ENCODE measurements at regions not wholly inside any gene's neighbourhood (a gene's known extent, or its start where the extent isn't known, plus 50 kb on each side); places are given as distances from the start of the nearest gene placed in this dataset.
"Not testable (repeated sequence)": the region's sequence is repeated elsewhere in the genome, so short reads cannot be mapped to it uniquely, and the experiment has no call there.

DNA sequence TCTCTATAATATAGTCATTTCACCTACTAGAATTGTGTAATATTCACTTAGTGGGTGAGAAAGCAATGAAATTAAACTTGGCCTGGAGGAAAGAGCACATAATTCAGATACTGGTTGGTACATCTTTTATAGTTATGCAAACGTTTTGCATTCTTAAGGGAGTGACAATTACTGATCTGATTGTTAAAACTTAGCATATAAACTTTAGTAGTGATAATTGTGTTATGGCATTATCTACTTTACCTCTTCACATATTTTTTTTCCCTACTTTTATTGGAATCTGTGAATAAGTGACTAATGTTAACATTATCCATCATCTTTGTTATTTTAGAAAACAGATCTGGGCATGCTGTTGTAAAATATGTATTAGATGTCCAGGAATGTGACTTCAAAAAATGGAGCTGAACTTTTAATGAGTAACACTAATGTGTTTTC, 217.4 kb upstream of the GIMD1 start:
- H3K27ac ChIP-seq, result no peak overlapping the region

DNA sequence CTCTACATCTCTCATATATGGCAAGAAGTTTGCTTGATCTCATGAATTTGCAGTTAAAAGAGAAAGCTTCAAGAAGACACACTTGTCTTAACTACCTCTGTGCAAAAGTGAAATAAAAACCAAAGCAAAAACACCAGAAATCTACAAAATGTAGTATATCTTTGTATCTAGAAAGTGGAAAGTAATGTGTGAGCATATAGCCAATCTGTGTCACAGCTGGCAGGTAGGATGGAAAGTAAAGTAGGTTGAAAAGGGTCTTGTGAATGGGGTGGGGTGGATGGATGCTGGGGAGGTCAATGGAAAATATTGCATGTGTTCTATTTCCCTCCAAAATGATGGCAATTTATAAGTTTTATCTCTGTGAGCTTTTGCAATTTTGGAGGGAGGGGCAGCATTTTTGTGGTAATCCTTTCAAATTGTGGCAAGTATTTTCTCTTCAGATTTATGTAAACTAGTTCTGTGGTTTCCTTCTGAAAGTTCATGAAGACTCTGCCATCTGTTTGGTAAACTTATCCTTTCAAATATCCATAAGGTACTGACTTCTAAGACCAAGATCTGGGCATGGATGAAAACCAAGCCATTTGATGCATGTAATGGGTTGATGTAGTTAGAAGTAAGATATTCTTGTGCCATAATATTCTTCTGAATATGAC, 215.9 kb upstream of the GIMD1 start:
- H3K4me1 ChIP-seq (replicated peaks), result peaks cover 43% of the 10 kb centered on the region
- H3K9me3 ChIP-seq (replicated peaks), result no peaks in the 10 kb centered on the region
- DNase-seq (ENCODE audit: low read depth in 1 of 2, low spot score in 2 of 2), result peak in 1 of 2 experiments; percentile 59
- H3K27ac ChIP-seq, result peak overlapping the region; percentile 92
- H3K27me3 ChIP-seq (replicated peaks), result no peaks in the 10 kb centered on the region
- H3K4me3 ChIP-seq, result no peak overlapping the region
- H3K36me3 ChIP-seq, result no peaks in the 10 kb centered on the region

More for the DNA sequence above, 217.4 kb upstream of the GIMD1 start:
- Histone ChIP-seq H3K4me1 (replicated peaks) (peaks cover 43% of the 10 kb centered on the region), H3K9me3 (replicated peaks) (no peaks in the 10 kb centered on the region), H3K4me3 (no peak overlapping the region), H3K27me3 (replicated peaks) (no peaks in the 10 kb centered on the region), H3K36me3 (no peaks in the 10 kb centered on the region)
- DNase-seq (ENCODE audit: low read depth in 1 of 2, low spot score in 2 of 2), result no peak

DNA sequence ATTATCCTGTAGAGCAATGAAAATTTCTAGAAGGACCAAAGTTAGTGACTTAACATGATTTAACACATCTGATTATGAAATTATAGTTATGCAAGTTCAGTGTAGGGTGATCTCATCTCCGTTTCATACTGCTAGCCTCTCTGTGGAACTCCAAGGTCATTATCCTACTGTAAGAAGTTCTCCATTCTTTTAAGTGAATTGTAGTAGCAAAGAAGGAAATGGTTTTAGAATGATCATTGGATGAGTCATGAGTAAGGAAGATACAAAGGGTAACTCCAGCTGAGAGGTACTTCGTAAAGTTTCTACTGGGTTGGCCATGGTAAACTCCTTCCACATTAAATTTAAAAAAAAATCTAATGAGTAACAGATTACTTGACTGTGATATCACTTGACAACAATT, 215.0 kb upstream of the GIMD1 start:
- Histone ChIP-seq H3K9me3 (replicated peaks) (no peaks in the 10 kb centered on the region), H3K27me3 (replicated peaks) (no peaks in the 10 kb centered on the region), H3K27ac (peak overlapping the region; percentile 92), H3K36me3 (no peaks in the 10 kb centered on the region), H3K4me1 (replicated peaks) (peaks cover 43% of the 10 kb centered on the region), H3K4me3 (no peak overlapping the region)
- DNase-seq (ENCODE audit: low read depth in 1 of 2, low spot score in 2 of 2), result peak in 1 of 2 experiments; percentile 83

DNA sequence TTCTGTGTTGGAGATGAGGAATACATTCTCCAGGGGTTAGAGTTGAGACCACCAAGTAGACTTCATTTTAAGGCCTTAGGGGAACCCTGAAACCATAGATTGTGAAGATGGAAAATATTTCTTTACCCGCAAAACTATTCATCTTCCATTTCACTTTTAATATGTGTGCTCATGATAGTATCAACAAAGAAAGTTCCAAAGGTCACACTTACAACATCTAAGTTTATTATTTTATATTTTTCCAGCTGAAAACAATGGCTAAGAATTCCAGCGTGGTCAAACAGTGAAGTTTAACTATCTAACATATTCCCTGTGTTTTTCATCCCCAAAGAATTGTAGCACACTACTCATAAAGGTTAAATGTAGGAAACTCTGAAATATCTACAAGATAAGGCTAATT, 214.5 kb upstream of the GIMD1 start:
- Histone ChIP-seq H3K27ac (peak overlapping the region; percentile 92), H3K9me3 (replicated peaks) (no peaks in the 10 kb centered on the region), H3K27me3 (replicated peaks) (no peaks in the 10 kb centered on the region), H3K4me1 (replicated peaks) (peaks cover 41% of the 10 kb centered on the region), H3K4me3 (no peak overlapping the region), H3K36me3 (no peaks in the 10 kb centered on the region)
- no peak for DNase-seq (ENCODE audit: low read depth in 1 of 2, low spot score in 2 of 2)

GRCh38 chr4:106582103-106582502, 213.5 kb upstream of the GIMD1 start:
- no peaks in the 10 kb centered on the region for H3K27me3 ChIP-seq (replicated peaks)
- no peak overlapping the region for H3K27ac ChIP-seq
- peaks cover 37% of the 10 kb centered on the region for H3K4me1 ChIP-seq (replicated peaks)
- no peaks in the 10 kb centered on the region for H3K36me3 ChIP-seq
- no peaks in the 10 kb centered on the region for H3K9me3 ChIP-seq (replicated peaks)
- no peak for DNase-seq (ENCODE audit: low read depth in 1 of 2, low spot score in 2 of 2)
- H3K4me3 ChIP-seq, result no peak overlapping the region

- Histone ChIP-seq H3K4me1 (replicated peaks) (peaks cover 18% of the 10 kb centered on the region), H3K27me3 (replicated peaks) (no peaks in the 10 kb centered on the region), H3K27ac (no peak overlapping the region), H3K36me3 (no peaks in the 10 kb centered on the region), H3K9me3 (replicated peaks) (no peaks in the 10 kb centered on the region), H3K4me3 (no peak overlapping the region)
- DNase-seq (ENCODE audit: low read depth in 1 of 2, low spot score in 2 of 2), result no peak
These were observed 210.7 kb upstream of the GIMD1 start for GRCh38 chr4:106579236-106579635.

GRCh38 chr4:106569146-106570031, 200.8 kb upstream of the GIMD1 start:
- Histone ChIP-seq H3K36me3 (no peaks in the 10 kb centered on the region), H3K4me1 (replicated peaks) (peaks cover 16% of the 10 kb centered on the region), H3K27me3 (replicated peaks) (no peaks in the 10 kb centered on the region), H3K27ac (no peak overlapping the region), H3K9me3 (replicated peaks) (no peaks in the 10 kb centered on the region), H3K4me3 (no peak overlapping the region)
- no peak for DNase-seq (ENCODE audit: low read depth in 1 of 2, low spot score in 2 of 2)

- Histone ChIP-seq H3K4me1 (replicated peaks) (peaks cover 16% of the 10 kb centered on the region), H3K27ac (no peak overlapping the region), H3K9me3 (replicated peaks) (no peaks in the 10 kb centered on the region), H3K4me3 (no peak overlapping the region), H3K36me3 (no peaks in the 10 kb centered on the region), H3K27me3 (replicated peaks) (no peaks in the 10 kb centered on the region)
- DNase-seq (ENCODE audit: low read depth in 1 of 2, low spot score in 2 of 2), result peak in 1 of 2 experiments; percentile 20
These were observed 197.1 kb upstream of the GIMD1 start for GRCh38 chr4:106565727-106566126.

DNA sequence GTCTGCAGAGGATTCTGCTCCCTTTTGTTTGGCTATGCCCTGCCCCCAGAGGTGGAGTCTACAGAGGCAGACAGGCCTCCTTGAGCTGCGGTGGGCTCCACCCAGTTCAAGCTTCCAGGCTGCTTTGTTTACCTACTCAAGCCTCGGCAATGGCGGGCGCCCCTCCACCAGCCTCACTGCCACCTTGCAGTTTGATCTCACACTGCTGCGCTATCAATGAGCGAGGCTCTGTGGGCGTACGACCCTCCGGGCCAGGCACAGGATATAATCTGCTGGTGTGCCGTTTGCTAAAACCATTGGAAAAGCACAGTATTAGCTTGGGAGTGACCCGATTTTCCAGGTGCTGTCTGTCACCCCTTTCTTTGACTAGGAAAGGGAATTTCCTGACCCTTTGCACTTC, 195.1 kb upstream of the GIMD1 start:
- H3K9me3 ChIP-seq (replicated peaks); DNase-seq (ENCODE audit: low read depth in 1 of 2, low spot score in 2 of 2); H3K4me1 ChIP-seq (replicated peaks); H3K36me3 ChIP-seq; H3K27ac ChIP-seq; H3K27me3 ChIP-seq (replicated peaks); H3K4me3 ChIP-seq: not testable (repeated sequence)

- no peak overlapping the region for H3K4me3 ChIP-seq
- no peaks in the 10 kb centered on the region for H3K9me3 ChIP-seq (replicated peaks)
- no peaks in the 10 kb centered on the region for H3K27me3 ChIP-seq (replicated peaks)
- no peak overlapping the region for H3K27ac ChIP-seq
- no peaks in the 10 kb centered on the region for H3K36me3 ChIP-seq
- DNase-seq (ENCODE audit: low read depth in 1 of 2, low spot score in 2 of 2), result no peak
- 0 out of 2 replicates have a peak, but pooled peaks cover 2% of the 10 kb centered on the region for H3K4me1 ChIP-seq (replicated peaks)
These were observed 183.1 kb upstream of the GIMD1 start for GRCh38 chr4:106551724-106552123.

- Histone ChIP-seq H3K36me3 (no peaks in the 10 kb centered on the region), H3K4me1 (replicated peaks) (0 out of 2 replicates have a peak, but pooled peaks cover 2% of the 10 kb centered on the region), H3K27me3 (replicated peaks) (no peaks in the 10 kb centered on the region), H3K4me3 (no peak overlapping the region), H3K27ac (no peak overlapping the region), H3K9me3 (replicated peaks) (no peaks in the 10 kb centered on the region)
- no peak for DNase-seq (ENCODE audit: low read depth in 1 of 2, low spot score in 2 of 2)
These were observed 180.0 kb upstream of the GIMD1 start for GRCh38 chr4:106548446-106549044.

DNA sequence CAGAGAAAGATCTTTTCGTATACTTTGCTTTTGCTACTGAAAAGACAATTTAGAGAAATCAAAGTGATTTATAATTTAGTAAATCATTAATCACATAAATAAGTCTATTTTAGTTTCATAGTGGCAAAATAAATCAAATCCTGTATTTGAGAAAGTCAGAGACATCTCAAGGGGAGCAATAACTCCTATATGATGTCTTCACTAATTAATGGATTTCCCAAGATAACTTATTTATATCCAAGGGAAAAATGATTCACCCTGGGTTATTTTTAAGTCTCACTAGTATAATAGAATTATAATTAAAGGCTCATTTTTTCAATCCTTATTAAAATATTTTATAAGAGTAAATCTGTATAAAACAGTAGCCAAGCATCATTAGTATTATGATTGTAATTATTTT, 177.8 kb upstream of the GIMD1 start:
- H3K9me3 ChIP-seq (replicated peaks), result no peaks in the 10 kb centered on the region
- no peak overlapping the region for H3K4me3 ChIP-seq
- no peaks in the 10 kb centered on the region for H3K36me3 ChIP-seq
- DNase-seq (ENCODE audit: low read depth in 1 of 2, low spot score in 2 of 2), result no peak
- H3K4me1 ChIP-seq (replicated peaks), result peaks cover 8% of the 10 kb centered on the region
- no peaks in the 10 kb centered on the region for H3K27me3 ChIP-seq (replicated peaks)
- no peak overlapping the region for H3K27ac ChIP-seq

DNA sequence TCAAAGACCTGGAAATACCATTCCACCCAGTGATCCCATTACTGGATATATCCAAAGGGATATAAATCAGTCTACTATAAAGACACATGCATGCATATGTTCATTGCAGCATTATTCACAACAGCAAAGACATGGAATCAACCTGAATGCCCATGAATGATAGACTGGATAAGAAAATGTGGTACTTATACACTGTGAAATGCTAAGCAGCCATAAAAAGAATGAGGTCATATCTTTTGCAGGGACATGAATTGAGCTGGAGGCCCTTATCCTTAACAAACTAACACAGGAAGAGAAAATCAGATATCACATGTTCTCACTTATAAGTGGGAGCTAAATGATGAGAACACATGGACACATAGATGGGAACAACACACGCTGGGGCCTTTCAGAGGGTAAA, 174.0 kb upstream of the GIMD1 start:
- H3K4me1 ChIP-seq (replicated peaks), result peaks cover 12% of the 10 kb centered on the region
- H3K9me3 ChIP-seq (replicated peaks); H3K27ac ChIP-seq; DNase-seq (ENCODE audit: low read depth in 1 of 2, low spot score in 2 of 2); H3K27me3 ChIP-seq (replicated peaks); H3K36me3 ChIP-seq; H3K4me3 ChIP-seq: not testable (repeated sequence)

DNA sequence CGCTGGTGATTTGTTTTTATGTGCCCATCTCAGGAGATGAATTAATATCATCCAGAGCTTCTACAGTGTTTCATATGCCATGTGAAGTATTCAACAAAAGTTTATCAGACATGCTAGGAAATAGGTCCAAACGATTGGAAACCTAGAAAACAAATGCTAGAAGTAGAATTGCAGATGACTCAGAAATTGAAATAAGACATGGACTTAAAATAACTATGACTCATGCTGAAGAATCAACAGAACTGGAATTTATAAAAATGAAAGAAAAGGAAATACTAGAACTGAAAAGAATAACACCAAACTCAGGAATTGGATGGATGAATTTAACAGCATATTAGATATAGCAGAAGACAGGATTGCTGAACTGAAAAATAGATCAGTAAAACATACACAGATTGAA, 172.7 kb upstream of the GIMD1 start:
- Histone ChIP-seq H3K27me3 (replicated peaks) (no peaks in the 10 kb centered on the region), H3K36me3 (no peaks in the 10 kb centered on the region), H3K4me3 (no peak overlapping the region), H3K4me1 (replicated peaks) (peaks cover 12% of the 10 kb centered on the region), H3K9me3 (replicated peaks) (no peaks in the 10 kb centered on the region), H3K27ac (peak overlapping the region; percentile 82)
- DNase-seq (ENCODE audit: low read depth in 1 of 2, low spot score in 2 of 2), result peak in 1 of 2 experiments; percentile 69
